ENCODE measurements at regions not wholly inside any gene's neighbourhood (a gene's known extent, or its start where the extent isn't known, plus 50 kb on each side); places are given as distances from the start of the nearest gene placed in this dataset.

DNA sequence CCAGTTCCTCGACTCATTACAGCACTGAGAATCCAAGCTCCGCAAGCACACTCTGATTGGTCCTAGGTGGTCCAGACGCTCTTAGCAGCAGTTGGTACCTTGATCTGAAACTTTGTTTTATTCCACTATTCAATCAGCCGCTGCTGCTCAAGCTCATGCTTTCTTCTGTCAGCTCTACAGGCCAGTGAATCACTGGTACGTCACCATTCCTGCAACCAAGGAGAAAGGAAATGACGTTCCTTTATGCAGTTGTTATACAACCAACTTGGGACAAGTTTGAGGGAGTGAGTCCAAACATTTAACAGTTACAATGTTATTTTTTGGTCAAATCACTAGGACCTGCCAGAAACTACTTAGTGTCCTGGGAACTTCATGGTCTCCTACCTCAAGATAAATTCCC, 398.8 kb upstream of the TMEFF2 start:
- no peak overlapping the region for H3K27ac ChIP-seq (ENCODE audit: low read length in 2 of 2)
- no peak overlapping the region for H3K9ac ChIP-seq (ENCODE audit: low read length)
- Mint-ChIP-seq H3K4me3 (no peak overlapping the region), H3K27ac (no peak overlapping the region), H3K9me3 (ENCODE audit: insufficient read depth) (no peaks in the 10 kb centered on the region), H3K27me3 (no peaks in the 10 kb centered on the region), H3K4me1 (no peaks in the 10 kb centered on the region)
- intact Hi-C loops (cut with micrococcal nuclease) = no loop called here
- ATAC-seq (ENCODE audit: low read depth) = no peak
- 93% methylated on average over 6 of the region's 6 CpGs for WGBS (ENCODE audit: insufficient coverage)
- H3K36me3 ChIP-seq (replicated peaks in 1 of 2; ENCODE audit: control extremely low read depth in 1 of 2, control insufficient read depth in 1 of 2, extremely low read depth in 1 of 2, insufficient read depth in 2 of 2, low read length in 1 of 2) = no peaks in the 10 kb centered on the region
- no peaks in the 10 kb centered on the region for H3K79me2 ChIP-seq (ENCODE audit: control insufficient read depth, insufficient read depth, low read length)
- H3K4me3 ChIP-seq (ENCODE audit: control extremely low read depth in 1 of 5, extremely low read depth in 1 of 5, insufficient read depth in 1 of 5, low read depth in 2 of 5, low read length in 4 of 5) = no peak overlapping the region
- no peak overlapping the region for H3K4me2 ChIP-seq (replicated peaks; ENCODE audit: low read depth, low read length, poor library complexity, severe bottlenecking)
- no peaks in the 10 kb centered on the region for H3K27me3 ChIP-seq (replicated peaks in 1 of 4; ENCODE audit: control extremely low read depth in 1 of 4, control insufficient read depth in 3 of 4, insufficient read depth in 4 of 4, low read length in 3 of 4)
- TF ChIP-seq EZH2 (IDR thresholded peaks at IDR 0.05; ENCODE audit: borderline replicate concordance, insufficient read depth, low read depth, low read length, poor library complexity, severe bottlenecking) (no peak), CTCF (IDR thresholded peaks at IDR 0.05) (no peak)
- no peak for DNase-seq
- CTCF ChIA-PET = no interaction called here
- H3K4me1 ChIP-seq (ENCODE audit: control insufficient read depth in 2 of 2, insufficient read depth in 2 of 2, low read length in 2 of 2) = no peaks in the 10 kb centered on the region
- H2AFZ ChIP-seq (ENCODE audit: insufficient read depth, low read depth, low read length, poor library complexity, severe bottlenecking) = no peak overlapping the region
- POLR2A ChIA-PET = no interaction called here
- no peaks in the 10 kb centered on the region for H3K9me3 ChIP-seq (ENCODE audit: control extremely low read depth in 1 of 3, control insufficient read depth in 2 of 3, insufficient read depth in 1 of 3, low read length in 2 of 3)
- no peaks in the 10 kb centered on the region for H4K20me1 ChIP-seq (ENCODE audit: control insufficient read depth, insufficient read depth, low read length, poor library complexity, severe bottlenecking)

DNA sequence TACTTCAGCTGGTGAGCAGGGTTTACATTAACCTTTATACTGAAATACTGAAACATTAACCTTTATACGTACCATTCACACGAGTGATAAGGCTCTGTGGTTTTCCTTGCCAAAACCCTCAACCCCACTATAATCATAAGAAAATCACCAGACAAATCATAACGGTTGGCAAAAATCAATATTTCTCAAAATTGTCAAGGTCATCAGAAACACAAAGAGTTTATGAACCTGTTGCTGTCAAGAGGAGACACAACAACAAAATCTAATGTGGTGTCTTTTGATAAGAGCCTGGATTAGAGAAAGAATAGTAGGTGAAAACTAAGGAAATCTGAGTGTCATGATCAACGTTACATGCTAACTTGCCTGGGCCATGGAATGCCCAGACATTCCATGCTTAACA, 396.9 kb upstream of the TMEFF2 start:
- no peak overlapping the region for H3K4me3 ChIP-seq (ENCODE audit: control extremely low read depth in 1 of 5, extremely low read depth in 1 of 5, insufficient read depth in 1 of 5, low read depth in 2 of 5, low read length in 4 of 5)
- CTCF ChIA-PET = no interaction called here
- no peak overlapping the region for H3K27ac Mint-ChIP-seq
- H3K36me3 ChIP-seq (replicated peaks in 1 of 2; ENCODE audit: control extremely low read depth in 1 of 2, control insufficient read depth in 1 of 2, extremely low read depth in 1 of 2, insufficient read depth in 2 of 2, low read length in 1 of 2) = no peaks in the 10 kb centered on the region
- H3K4me3 Mint-ChIP-seq = no peak overlapping the region
- POLR2A ChIA-PET = no interaction called here
- no peaks in the 10 kb centered on the region for H4K20me1 ChIP-seq (ENCODE audit: control insufficient read depth, insufficient read depth, low read length, poor library complexity, severe bottlenecking)
- no peak overlapping the region for H3K27ac ChIP-seq (ENCODE audit: low read length in 2 of 2)
- no peak overlapping the region for H3K9ac ChIP-seq (ENCODE audit: low read length)
- intact Hi-C loops (cut with micrococcal nuclease) = no loop called here
- 95% methylated on average over 2 of the region's 4 CpGs for WGBS (ENCODE audit: insufficient coverage)
- no peak overlapping the region for H3K4me2 ChIP-seq (replicated peaks; ENCODE audit: low read depth, low read length, poor library complexity, severe bottlenecking)
- no peak overlapping the region for H2AFZ ChIP-seq (ENCODE audit: insufficient read depth, low read depth, low read length, poor library complexity, severe bottlenecking)
- no peaks in the 10 kb centered on the region for H3K4me1 ChIP-seq (ENCODE audit: control insufficient read depth in 2 of 2, insufficient read depth in 2 of 2, low read length in 2 of 2)
- TF ChIP-seq EZH2 (IDR thresholded peaks at IDR 0.05; ENCODE audit: borderline replicate concordance, insufficient read depth, low read depth, low read length, poor library complexity, severe bottlenecking) (no peak), CTCF (IDR thresholded peaks at IDR 0.05) (no peak)
- H3K79me2 ChIP-seq (ENCODE audit: control insufficient read depth, insufficient read depth, low read length) = no peaks in the 10 kb centered on the region
- no peaks in the 10 kb centered on the region for H3K9me3 ChIP-seq (ENCODE audit: control extremely low read depth in 1 of 3, control insufficient read depth in 2 of 3, insufficient read depth in 1 of 3, low read length in 2 of 3)
- no peaks in the 10 kb centered on the region for H3K27me3 ChIP-seq (replicated peaks in 1 of 4; ENCODE audit: control extremely low read depth in 1 of 4, control insufficient read depth in 3 of 4, insufficient read depth in 4 of 4, low read length in 3 of 4)
- ATAC-seq (ENCODE audit: low read depth) = no peak
- H3K4me1 Mint-ChIP-seq = no peaks in the 10 kb centered on the region
- no peak for DNase-seq
- H3K9me3 Mint-ChIP-seq (ENCODE audit: insufficient read depth) = no peaks in the 10 kb centered on the region
- H3K27me3 Mint-ChIP-seq = no peaks in the 10 kb centered on the region

All from B cell (primary cell).